ENCODE measurements at regions not wholly inside any gene's neighbourhood (a gene's known extent, or its start where the extent isn't known, plus 50 kb on each side); places are given as distances from the start of the nearest gene placed in this dataset.

GRCh38 chr1:221994274-221994698, 252.4 kb upstream of the DUSP10 start:
- H3K4me3 ChIP-seq: no peak overlapping the region
- no peaks in the 10 kb centered on the region for H3K4me1 ChIP-seq (ENCODE audit: low read depth)
- H3K36me3 ChIP-seq (ENCODE audit: low read depth): no peaks in the 10 kb centered on the region
- DNase-seq: no peak
- intact Hi-C loops (cut with DNase I, micrococcal nuclease): no loop called here
- ATAC-seq: no peak
- H3K9me3 ChIP-seq: no peaks in the 10 kb centered on the region
- TF ChIP-seq CTCF (IDR thresholded peaks at IDR 0.05): no peak

- Histone ChIP-seq H3K4me3 (no peak overlapping the region), H3K36me3 (ENCODE audit: low read depth) (no peaks in the 10 kb centered on the region), H3K9me3 (no peaks in the 10 kb centered on the region), H3K4me1 (ENCODE audit: low read depth) (no peaks in the 10 kb centered on the region)
- DNase-seq: no peak
- ATAC-seq: no peak
- no peak for TF ChIP-seq CTCF (IDR thresholded peaks at IDR 0.05)
- intact Hi-C loops (cut with DNase I, micrococcal nuclease): no loop called here
Measured at GRCh38 chr1:221993444-221993948, 251.6 kb upstream of the DUSP10 start.

- TF ChIP-seq CTCF (IDR thresholded peaks at IDR 0.05): no peak
- no peaks in the 10 kb centered on the region for H3K9me3 ChIP-seq
- no peaks in the 10 kb centered on the region for H3K4me1 ChIP-seq (ENCODE audit: low read depth)
- no peak for ATAC-seq
- no peaks in the 10 kb centered on the region for H3K36me3 ChIP-seq (ENCODE audit: low read depth)
- intact Hi-C loops (cut with DNase I, micrococcal nuclease): no loop called here
- no peak overlapping the region for H3K4me3 ChIP-seq
- no peak for DNase-seq
Measured at GRCh38 chr1:221992427-221992826, 250.5 kb upstream of the DUSP10 start.

GRCh38 chr1:221991221-221991620, 249.3 kb upstream of the DUSP10 start:
- DNase-seq (no peak), ATAC-seq (no peak)
- no peak for TF ChIP-seq CTCF (IDR thresholded peaks at IDR 0.05)
- no peaks in the 10 kb centered on the region for H3K36me3 ChIP-seq (ENCODE audit: low read depth)
- no peaks in the 10 kb centered on the region for H3K4me1 ChIP-seq (ENCODE audit: low read depth)
- H3K9me3 ChIP-seq: no peaks in the 10 kb centered on the region
- intact Hi-C loops (cut with DNase I, micrococcal nuclease): no loop called here
- no peak overlapping the region for H3K4me3 ChIP-seq

- intact Hi-C loops (cut with DNase I, micrococcal nuclease): no loop called here
- Histone ChIP-seq H3K36me3 (ENCODE audit: low read depth) (no peaks in the 10 kb centered on the region), H3K4me3 (no peak overlapping the region), H3K9me3 (no peaks in the 10 kb centered on the region), H3K4me1 (ENCODE audit: low read depth) (no peaks in the 10 kb centered on the region)
- no peak for TF ChIP-seq CTCF (IDR thresholded peaks at IDR 0.05)
- ATAC-seq (no peak), DNase-seq (no peak)
Measured at GRCh38 chr1:221989741-221990140, 247.9 kb upstream of the DUSP10 start.

- TF ChIP-seq CTCF (IDR thresholded peaks at IDR 0.05): no peak
- intact Hi-C loops (cut with DNase I, micrococcal nuclease): no loop called here
- no peak overlapping the region for H3K4me3 ChIP-seq
- DNase-seq (no peak), ATAC-seq (no peak)
- no peaks in the 10 kb centered on the region for H3K36me3 ChIP-seq (ENCODE audit: low read depth)
- H3K4me1 ChIP-seq (ENCODE audit: low read depth): no peaks in the 10 kb centered on the region
- H3K9me3 ChIP-seq: no peaks in the 10 kb centered on the region
Measured at GRCh38 chr1:221988829-221989228, 246.9 kb upstream of the DUSP10 start.

Measured in mucosa of descending colon (tissue), 3 donors.